ENCODE measurements at regions not wholly inside any gene's neighbourhood (a gene's known extent, or its start where the extent isn't known, plus 50 kb on each side); places are given as distances from the start of the nearest gene placed in this dataset.
"Not testable (repeated sequence)": the region's sequence is repeated elsewhere in the genome, so short reads cannot be mapped to it uniquely, and the experiment has no call there.

DNA sequence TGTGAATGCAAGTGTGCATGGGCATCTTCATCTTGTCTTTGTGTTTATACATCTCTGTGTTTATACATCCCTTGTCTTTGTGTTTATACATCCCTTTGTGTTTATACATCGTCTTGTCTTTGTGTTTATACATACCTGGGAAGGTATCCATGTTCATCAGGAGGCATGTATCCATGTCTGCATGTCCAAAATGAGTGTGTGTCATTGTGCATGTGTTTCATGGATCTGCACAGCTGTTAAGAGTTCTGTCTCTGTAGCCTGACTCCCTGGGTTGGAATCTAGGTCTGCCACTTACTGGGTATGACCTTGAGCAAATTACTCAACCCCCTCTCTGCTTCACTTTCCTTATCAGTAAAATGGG is 50.1 kb upstream of the SIRPA start:
- TF ChIP-seq GATA1 (IDR thresholded peaks at IDR 0.05; ENCODE audit: low read depth, low read length) (no peak), POLR2A (IDR thresholded peaks at IDR 0.05; ENCODE audit: low read length) (no peak)

DNA sequence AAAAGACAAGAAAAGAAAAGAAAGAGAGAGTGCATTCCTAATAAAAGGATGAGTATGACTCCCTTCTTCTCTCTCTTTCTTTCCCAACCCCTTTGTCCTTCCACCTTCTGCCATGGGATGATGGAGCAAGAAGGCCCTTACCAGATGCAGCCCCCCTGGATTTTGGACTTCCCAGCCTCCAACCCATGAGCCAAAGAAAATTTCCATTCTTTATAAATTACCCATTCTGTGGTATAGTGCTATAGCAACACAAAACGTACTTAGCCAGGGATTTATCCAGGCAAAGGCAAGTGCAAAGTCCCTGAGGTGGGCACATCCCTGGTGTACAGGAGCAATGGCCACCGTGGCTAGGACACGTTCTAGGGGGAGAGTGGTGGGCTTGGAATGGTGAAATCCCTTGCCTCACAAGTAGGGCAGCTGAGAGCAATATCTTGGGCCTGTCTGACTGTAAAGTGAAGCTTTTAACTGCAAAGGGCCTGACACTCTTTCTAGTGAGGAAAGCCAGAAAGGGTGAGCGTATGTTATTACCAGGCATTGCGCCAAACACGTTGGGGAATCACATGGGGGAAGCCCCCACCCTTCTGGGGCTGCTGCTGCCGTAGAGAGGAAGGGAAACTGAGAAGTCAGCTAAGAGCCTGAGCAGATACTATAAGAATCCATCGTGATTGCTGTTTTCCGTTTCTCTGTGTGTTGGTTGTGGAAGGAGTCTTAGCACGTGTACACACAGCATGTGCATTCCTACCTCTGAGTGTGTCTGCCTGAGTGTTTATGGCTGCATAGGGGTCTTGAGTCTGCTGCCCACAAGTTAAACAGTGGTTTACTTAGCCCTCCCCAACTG is 50.7 kb upstream of the SIRPA start:
- no peak for DNase-seq

More for the DNA sequence above, 50.1 kb upstream of the SIRPA start:
- DNase-seq, result no peak

DNA sequence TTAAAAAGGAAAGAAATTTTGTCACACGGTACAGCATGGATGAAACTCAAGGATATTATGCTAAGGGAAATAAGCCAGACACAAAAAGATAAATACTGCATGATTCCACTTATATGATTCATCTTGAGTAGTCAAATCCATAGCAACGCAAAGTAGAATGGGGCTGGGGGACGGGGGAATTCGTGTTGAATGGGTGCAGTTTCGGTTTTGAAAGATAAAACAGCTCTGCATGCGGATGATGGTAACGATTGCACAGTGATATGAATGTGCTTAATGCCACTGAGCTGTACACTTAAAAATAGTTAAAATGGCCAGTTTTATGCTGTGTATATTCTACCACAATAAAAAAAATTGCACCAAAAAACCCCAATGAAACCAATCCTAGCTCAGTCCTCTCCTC is 52.9 kb upstream of the SIRPA start:
- no peak for TF ChIP-seq POLR2A (IDR thresholded peaks at IDR 0.05; ENCODE audit: low read length)
- no peak for TF ChIP-seq GATA1 (IDR thresholded peaks at IDR 0.05; ENCODE audit: low read depth, low read length)
- no peak for DNase-seq

More for the DNA sequence above, 50.7 kb upstream of the SIRPA start:
- TF ChIP-seq GATA1 (IDR thresholded peaks at IDR 0.05; ENCODE audit: low read depth, low read length) (no peak), POLR2A (IDR thresholded peaks at IDR 0.05; ENCODE audit: low read length) (no peak)

DNA sequence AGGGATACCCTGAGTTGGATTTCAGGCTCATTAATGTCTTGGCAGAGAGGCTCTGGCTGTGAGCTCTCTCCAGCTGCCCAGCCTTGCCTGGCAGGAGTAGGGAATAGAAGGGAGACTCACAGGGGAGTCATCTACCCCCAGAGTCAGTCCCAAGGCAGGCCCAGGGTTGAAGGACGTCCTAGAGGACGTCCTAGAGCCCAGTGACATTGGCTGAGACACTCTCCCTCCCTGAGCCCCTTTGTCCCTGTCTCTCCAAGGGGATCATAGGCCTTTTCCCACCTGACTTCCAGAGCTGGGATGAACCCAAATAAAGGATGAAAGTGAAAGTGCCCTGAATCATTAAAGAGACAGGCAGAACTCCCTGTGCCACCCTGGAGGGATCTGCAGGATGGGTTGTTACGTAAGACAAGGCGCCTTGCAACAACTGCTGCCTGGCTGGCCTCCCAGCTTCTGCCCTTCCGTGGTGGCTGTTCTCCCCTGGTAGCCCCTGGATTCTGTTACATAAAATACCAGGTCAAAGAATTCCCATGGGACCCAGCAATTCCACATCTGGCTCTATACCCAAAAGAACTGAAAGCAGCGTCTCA is 53.6 kb upstream of the SIRPA start:
- no peak for DNase-seq
- no peak for TF ChIP-seq GATA1 (IDR thresholded peaks at IDR 0.05; ENCODE audit: low read depth, low read length)
- TF ChIP-seq POLR2A (IDR thresholded peaks at IDR 0.05; ENCODE audit: low read length), result no peak

DNA sequence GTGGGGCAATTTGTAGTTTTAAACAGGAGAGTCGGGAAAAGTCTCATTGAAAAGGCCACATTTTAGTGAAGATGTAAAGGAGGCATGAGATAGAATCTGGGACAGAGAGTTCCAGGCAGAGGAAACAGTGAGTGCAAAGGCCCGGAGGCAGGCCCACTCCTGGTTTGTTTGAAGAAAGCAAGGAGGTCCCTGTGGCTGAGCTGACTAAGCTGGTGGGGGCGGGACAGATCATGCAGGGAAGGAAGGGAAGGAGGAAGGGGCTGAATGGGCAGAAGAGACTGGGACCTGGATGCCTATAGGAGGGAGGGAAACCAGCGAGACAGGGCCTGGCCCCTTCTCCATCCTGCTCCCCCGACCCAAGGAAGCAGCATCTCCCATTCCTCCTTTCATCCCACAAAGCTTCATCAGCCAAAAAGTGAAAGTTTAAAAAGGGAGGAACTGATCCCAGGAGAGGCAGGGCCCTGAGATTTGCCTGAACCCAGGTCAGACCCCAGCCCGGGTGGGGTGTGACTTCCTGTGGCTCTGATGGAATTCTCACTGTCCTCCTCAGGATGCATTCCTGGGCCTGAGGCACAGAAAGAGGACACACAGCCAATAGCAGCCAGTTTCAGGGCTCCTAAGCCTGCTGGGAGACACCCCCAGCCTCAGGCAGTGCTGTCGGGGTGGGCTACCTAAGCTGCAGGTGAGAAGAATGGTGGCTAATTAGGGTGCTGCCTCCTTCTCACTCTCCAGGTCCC is 54.2 kb upstream of the SIRPA start:
- TF ChIP-seq GATA1 (IDR thresholded peaks at IDR 0.05; ENCODE audit: low read depth, low read length) (no peak), POLR2A (IDR thresholded peaks at IDR 0.05; ENCODE audit: low read length) (no peak)
- DNase-seq, result no peak

DNA sequence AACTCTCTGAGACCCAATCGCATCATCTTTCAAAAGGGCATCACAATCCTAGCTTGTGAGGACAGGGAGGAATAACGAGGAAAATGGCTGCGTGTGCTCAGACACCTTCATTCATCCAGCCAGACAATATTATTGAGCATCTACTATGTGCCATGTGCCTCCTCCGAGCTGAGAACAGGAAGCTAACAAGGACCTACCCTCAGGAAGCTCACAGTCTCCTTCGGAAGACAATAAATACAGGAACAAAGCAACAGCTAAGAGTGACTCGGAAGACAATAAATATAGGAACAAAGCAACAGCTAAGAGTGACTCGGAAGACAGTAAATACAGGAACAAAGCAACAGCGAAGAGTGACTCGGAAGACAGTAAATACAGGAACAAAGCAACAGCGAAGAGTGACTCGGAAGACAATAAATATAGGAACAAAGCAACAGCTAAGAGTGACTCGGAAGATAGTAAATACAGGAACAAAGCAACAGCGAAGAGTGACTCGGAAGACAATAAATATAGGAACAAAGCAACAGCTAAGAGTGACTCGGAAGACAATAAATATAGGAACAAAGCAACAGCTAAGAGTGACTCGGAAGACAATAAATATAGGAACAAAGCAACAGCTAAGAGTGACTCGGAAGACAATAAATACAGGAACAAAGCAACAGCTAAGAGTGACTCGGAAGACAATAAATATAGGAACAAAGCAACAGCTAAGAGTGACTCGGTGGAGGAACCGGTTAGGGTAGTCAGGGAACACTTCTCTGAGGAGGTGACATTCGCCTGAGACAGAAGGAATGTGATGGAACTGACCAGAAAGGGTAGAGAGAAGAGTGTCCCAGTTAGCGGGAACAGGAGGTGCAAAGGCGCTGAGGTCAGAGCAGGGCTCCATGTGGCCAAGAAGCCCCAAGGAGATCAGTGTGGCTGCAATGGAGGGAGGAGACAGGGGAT is 55.6 kb upstream of the SIRPA start:
- not testable (repeated sequence) for DNase-seq

DNA sequence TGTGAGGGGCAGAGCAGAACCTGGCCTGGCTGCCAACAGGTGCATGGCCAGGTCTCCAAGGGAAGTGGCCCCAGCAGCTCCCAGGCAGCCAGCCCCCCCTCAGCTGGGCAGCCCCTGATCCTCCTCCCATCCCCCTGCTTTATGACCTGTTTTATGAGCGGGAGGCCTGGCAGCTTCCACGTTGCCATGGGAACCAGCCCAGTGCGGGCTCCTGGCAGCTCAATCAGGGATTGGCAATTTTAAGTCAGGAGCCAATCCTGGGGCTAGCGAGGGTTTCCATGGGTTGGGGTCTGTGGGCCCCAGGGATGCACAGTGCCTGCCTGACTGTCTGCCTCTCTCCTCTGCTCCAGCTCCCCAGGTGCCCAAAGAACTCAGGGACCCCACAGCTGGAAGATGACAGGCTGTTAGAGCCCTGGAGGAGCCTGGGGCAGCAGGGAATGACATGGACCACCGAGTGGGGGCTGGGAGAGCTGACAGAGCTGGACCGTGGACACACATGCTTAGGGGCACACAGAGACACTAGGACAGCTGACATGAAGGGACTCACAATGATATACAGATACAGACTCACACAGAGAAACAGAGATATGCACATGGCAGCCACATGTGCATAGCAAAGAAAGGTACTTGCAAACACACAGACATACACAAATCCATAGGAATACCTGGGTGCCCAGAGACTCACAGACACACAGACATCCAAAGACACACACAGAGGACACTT is 56.5 kb upstream of the SIRPA start:
- DNase-seq, result no peak
- TF ChIP-seq POLR2A (IDR thresholded peaks at IDR 0.05; ENCODE audit: low read length), result no peak
- TF ChIP-seq GATA1 (IDR thresholded peaks at IDR 0.05; ENCODE audit: low read depth, low read length), result no peak

DNA sequence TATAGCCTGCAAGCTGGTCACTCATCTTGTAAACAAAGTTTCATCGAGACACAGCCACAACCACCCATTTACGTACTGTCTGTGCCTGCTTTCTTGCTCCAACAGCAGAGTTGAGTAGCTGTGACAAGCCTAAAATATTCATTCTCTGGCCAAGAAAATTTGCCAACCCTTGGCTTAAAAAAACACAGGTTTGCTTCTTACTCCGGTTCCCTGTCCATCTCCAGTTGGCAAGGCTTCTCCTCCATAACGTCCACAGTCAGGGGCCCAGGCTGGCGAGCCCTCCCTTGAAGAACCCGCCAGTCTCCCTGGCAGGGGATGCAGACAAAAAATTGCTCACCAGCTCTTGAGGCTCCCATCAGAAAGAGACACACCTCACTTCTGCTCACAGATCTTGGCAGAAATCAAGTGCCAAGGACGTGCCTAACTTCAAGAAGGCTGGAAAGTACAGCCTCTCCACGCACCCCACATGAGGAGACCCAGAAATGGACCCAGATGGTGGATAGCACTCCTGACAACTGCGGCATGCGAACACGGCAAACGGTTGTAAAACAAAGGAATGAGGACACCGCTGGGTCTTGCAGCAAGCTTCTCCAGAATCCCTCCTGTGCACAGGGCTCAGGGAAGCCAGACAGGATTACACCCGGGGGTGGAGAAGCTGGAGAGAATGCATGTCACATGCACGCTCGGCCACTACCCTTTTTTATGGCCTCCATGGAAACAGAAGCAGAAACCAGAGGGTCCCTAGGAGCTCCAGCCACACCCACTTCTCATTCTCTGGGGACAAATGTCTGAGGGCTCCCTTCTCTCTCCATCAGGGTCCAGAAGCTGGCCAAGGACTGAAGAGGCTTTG is 59.8 kb upstream of the SIRPA start:
- no peak for TF ChIP-seq POLR2A (IDR thresholded peaks at IDR 0.05; ENCODE audit: low read length)
- TF ChIP-seq GATA1 (IDR thresholded peaks at IDR 0.05; ENCODE audit: low read depth, low read length), result no peak
- DNase-seq, result no peak

DNA sequence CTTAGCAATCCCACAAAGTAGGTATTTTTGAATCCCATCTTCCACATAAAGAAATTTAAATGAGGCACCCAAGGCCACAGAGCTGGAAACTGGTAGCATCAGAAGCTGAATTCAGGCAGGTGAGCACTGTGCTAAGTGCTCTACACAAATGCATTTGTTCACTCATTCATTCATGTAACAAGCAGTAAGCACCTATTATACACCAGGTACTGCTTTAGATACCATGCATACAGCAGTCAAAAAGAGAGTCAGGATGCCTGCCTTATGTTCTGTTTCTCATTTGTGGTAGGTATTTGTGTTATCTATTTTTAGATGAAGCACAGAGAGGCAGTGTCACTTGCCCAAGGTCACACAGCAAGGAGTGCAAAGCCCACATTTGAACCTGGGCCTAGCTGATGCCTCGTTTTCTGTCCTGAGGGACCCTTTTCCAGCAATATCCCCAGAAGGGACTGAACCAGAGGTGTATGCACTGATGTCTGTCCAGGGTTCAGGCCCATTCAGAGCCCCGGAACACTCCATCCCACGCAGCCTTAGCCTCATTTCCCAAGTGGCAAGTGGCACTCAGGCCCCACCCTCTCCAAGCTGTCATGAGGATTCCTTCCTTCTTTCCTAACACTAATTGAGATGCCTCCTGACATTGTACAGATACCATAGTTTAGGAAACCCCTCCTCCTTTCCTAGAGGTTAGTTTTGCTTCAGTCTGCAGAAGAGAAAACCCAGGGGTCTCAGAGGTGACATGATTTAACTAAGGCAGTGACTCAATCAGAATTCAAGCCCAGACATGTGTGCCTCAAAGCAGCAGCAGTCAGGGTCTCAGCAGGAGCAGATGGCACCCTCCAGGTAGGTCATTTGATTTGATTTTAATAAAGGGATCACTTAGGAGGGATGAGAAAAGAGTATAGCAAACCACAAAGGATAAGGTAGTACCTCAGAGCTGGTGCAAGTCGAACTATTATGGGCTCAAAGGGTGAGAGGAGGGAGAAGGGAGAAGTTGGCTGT is 61.2 kb upstream of the SIRPA start:
- DNase-seq, result no peak
- TF ChIP-seq GATA1 (IDR thresholded peaks at IDR 0.05; ENCODE audit: low read depth, low read length) (no peak), POLR2A (IDR thresholded peaks at IDR 0.05; ENCODE audit: low read length) (no peak)

DNA sequence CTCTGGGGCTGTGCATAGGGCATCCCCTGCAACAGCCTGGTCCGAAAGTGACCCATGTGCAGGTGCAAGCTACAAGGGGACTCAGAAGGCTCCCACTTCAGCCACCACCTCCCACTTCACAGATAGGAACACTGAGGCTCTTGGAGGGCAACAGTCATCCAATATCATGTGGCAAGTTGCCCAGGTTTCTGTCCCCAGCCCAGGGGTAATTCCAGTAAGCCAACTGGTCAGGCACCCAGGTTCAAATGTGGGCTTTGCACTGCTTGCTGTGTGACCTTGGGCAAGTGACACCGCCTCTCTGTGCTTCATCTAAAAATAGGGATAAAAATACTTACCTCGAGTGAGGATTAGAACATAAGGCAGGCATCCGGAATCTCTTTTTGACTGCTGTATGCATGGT is 62.0 kb upstream of the SIRPA start:
- TF ChIP-seq GATA1 (IDR thresholded peaks at IDR 0.05; ENCODE audit: low read depth, low read length), result no peak
- no peak for TF ChIP-seq POLR2A (IDR thresholded peaks at IDR 0.05; ENCODE audit: low read length)
- no peak for DNase-seq

DNA sequence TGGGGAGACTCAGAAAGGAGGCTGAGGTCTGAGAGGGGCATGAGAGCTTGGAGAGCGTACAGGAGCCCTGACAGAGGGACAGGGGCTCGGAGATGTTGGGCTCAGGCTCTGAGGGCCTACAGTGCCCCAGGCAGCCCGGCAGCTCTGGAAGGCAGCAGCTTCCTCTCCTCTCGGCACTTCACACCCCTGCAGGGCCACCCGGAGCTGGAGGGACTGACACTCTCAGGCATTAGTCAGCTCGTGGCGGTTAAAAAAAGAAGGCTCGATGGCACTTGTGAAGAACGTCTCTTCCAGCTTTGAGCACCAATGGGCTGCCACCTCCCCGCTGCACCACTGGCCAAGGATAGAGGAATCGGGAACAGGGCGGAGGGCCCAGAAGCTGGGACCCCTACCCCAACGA is 62.6 kb upstream of the SIRPA start:
- DNase-seq, result no peak
- TF ChIP-seq POLR2A (IDR thresholded peaks at IDR 0.05; ENCODE audit: low read length) (no peak), GATA1 (IDR thresholded peaks at IDR 0.05; ENCODE audit: low read depth, low read length) (no peak)

Data from erythroblast (primary cell).